Transverse colon (tissue), 4 donors: ENCODE measurements at regions not wholly inside any gene's neighbourhood (a gene's known extent, or its start where the extent isn't known, plus 50 kb on each side); places are given as distances from the start of the nearest gene placed in this dataset.

Experiments
- CTCF ChIP-seq, 5 experiments: fragments of 200-600 bp in 3 of 5; fragments of 450-650 bp in 2 of 5; sonication (generic) in 3 of 5; IDR thresholded peaks; 1 replicate in 2 of 5; 2 replicates in 3 of 5; pipeline ENCODE4 v1.5.1; 2016 to 2017; ENCODE audit warnings: antibody characterized with exemption in 5 of 5, inconsistent platforms in 3 of 5, mild to moderate bottlenecking in 2 of 5, moderate library complexity in 1 of 5
- POLR2A ChIP-seq: fragments of 450-650 bp; IDR thresholded peaks from one replicate; pipeline ENCODE4 v1.6.1; 2016; ENCODE audit warnings: antibody characterized with exemption, mild to moderate bottlenecking, moderate library complexity
- POLR2AphosphoS5 ChIP-seq, 3 donors: sonication (generic); formaldehyde crosslinking; IDR thresholded peaks; one replicate each; pipeline ENCODE4 v1.6.1; 2016; ENCODE audit warnings: antibody characterized with exemption in 3 of 3

- TF ChIP-seq POLR2AphosphoS5 (IDR thresholded peaks at IDR 0.05) (no peak), CTCF (IDR thresholded peaks at IDR 0.05) (no peak), POLR2A (no peak)
Observed at GRCh38 chr11:29024386-29024785, 916.2 kb downstream of the METTL15 start.
